VCaP (cell line): ENCODE measurements at regions not wholly inside any gene's neighbourhood (a gene's known extent, or its start where the extent isn't known, plus 50 kb on each side); places are given as distances from the start of the nearest gene placed in this dataset.

ENCODE experiments used
- H3K27ac ChIP-seq: fragments of 450-650 bp; 2 replicates; pipeline ENCODE4 v1.5.1; 2017
- CTCF ChIP-seq: fragments of 450-650 bp; conservative IDR thresholded peaks from 2 replicates; pipeline ENCODE4 v1.5.1; 2017; ENCODE audit warnings: mild to moderate bottlenecking, moderate library complexity

- H3K27ac ChIP-seq, result no peak overlapping the region
- TF ChIP-seq CTCF, result no peak
These were observed 517.1 kb upstream of the CCDC54 start for GRCh38 chr3:106860182-106860581.

GRCh38 chr3:106862067-106862466, 515.2 kb upstream of the CCDC54 start:
- no peak overlapping the region for H3K27ac ChIP-seq
- peak; percentile 66 for TF ChIP-seq CTCF

- no peak overlapping the region for H3K27ac ChIP-seq
- TF ChIP-seq CTCF, result no peak
These were observed 499.6 kb upstream of the CCDC54 start for GRCh38 chr3:106877627-106878026.

GRCh38 chr3:106880206-106880605, 497.0 kb upstream of the CCDC54 start:
- no peak overlapping the region for H3K27ac ChIP-seq
- TF ChIP-seq CTCF, result no peak

GRCh38 chr3:106881186-106881585, 496.1 kb upstream of the CCDC54 start:
- TF ChIP-seq CTCF, result no peak
- H3K27ac ChIP-seq, result no peak overlapping the region

- TF ChIP-seq CTCF, result no peak
- H3K27ac ChIP-seq, result no peak overlapping the region
These were observed 494.9 kb upstream of the CCDC54 start for GRCh38 chr3:106882297-106882696.

GRCh38 chr3:106906074-106906473, 471.2 kb upstream of the CCDC54 start:
- H3K27ac ChIP-seq, result no peak overlapping the region
- no peak for TF ChIP-seq CTCF
